ENCODE measurements at regions not wholly inside any gene's neighbourhood (a gene's known extent, or its start where the extent isn't known, plus 50 kb on each side); places are given as distances from the start of the nearest gene placed in this dataset.

DNA sequence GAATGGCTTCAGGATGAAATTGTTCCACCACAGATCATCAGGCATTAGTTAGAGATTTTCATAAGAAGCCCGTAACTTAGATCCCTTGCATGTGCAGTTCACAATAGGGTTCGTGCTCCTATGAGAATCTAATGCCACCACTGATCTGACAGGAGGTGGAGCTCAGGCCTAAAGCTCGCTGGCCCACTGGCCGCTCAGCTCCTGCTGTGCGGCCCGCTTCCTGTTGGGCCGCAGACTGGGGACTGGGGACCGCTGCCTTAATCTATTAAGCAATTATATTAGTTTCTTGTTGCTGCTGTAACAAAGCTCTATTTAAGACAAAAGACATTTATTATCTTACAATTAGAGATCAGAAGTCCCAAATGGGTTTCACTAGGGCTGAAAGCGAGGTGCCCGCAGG lies 205.6 kb downstream of the LARP7 start:
- WGBS (ENCODE audit: extremely low coverage, insufficient read length, low lambda C conversion rate): no CpG with 5 or more reads among the region's 10 CpGs
- Histone ChIP-seq H4K5ac (ENCODE audit: insufficient read length, low read depth, low read length) (no peak overlapping the region), H3K18ac (ENCODE audit: insufficient read length, low read depth, low read length) (no peak overlapping the region), H3T11ph (ENCODE audit: low read length) (no peak overlapping the region), H4K20me1 (ENCODE audit: control insufficient read depth, insufficient read depth, insufficient read length) (no peaks in the 10 kb centered on the region), H3K56ac (ENCODE audit: insufficient read length, low read depth, low read length) (no peak overlapping the region), H4K91ac (ENCODE audit: insufficient read length, low read depth, low read length) (no peak overlapping the region), H3K4me1 (ENCODE audit: insufficient read depth, low read length) (peaks cover 3% of the 10 kb centered on the region; the same call in 1 of the 2 replicates), H3K9me3 (ENCODE audit: control insufficient read depth, low read depth, low read length) (no peaks in the 10 kb centered on the region), H2AFZ (ENCODE audit: low read length) (no peak overlapping the region), H3K14ac (ENCODE audit: insufficient read depth, low read length) (no peak overlapping the region), H3K4ac (ENCODE audit: low read depth, low read length) (no peak overlapping the region), H3K79me1 (ENCODE audit: insufficient read depth, low read depth, low read length, poor library complexity, severe bottlenecking) (no peaks in the 10 kb centered on the region), H2AK5ac (ENCODE audit: insufficient read length, low read length) (no peak overlapping the region), H3K23ac (ENCODE audit: insufficient read length, low read depth, low read length) (no peak overlapping the region), H2BK12ac (ENCODE audit: insufficient read length, low read depth, low read length) (no peak overlapping the region), H3K4me2 (ENCODE audit: insufficient read depth, insufficient read length, low read length) (no peak overlapping the region), H3K9ac (ENCODE audit: extremely low read depth, insufficient read length, low read length) (no peak overlapping the region), H2BK5ac (ENCODE audit: insufficient read length, low read length) (no peak overlapping the region), H3K27ac (ENCODE audit: insufficient read length, low read depth, low read length) (no peak overlapping the region), H3K27me3 (ENCODE audit: insufficient read depth, low read length) (no peaks in the 10 kb centered on the region), H2BK120ac (ENCODE audit: low read depth, low read length, poor library complexity, severe bottlenecking) (no peak overlapping the region), H2BK20ac (ENCODE audit: low read depth, low read length, poor library complexity, severe bottlenecking) (no peak overlapping the region), H3K79me2 (ENCODE audit: insufficient read depth, low read length) (peaks cover 3% of the 10 kb centered on the region; the same call in 1 of the 2 replicates), H2BK15ac (ENCODE audit: low read depth, low read length) (no peak overlapping the region), H4K8ac (replicated peaks; ENCODE audit: insufficient read length, low read depth, low read length) (no peak overlapping the region), H3K23me2 (ENCODE audit: insufficient read length, low read depth, low read length, poor library complexity, severe bottlenecking) (no peaks in the 10 kb centered on the region)
- no peak for DNase-seq
- peaks cover 6 to 10% (median 7%) of the 10 kb centered on the region in 3 experiments; a peak in 5 of 7 replicates for H3K36me3 Mint-ChIP-seq (ENCODE audit: insufficient read depth in 1 of 3, low read depth in 3 of 3)
- no peaks in the 10 kb centered on the region for H3K27me3 Mint-ChIP-seq (ENCODE audit: low read depth)
- peaks cover 18 to 19% of the 10 kb centered on the region in 2 experiments for H3K4me1 Mint-ChIP-seq
- H3K27ac Mint-ChIP-seq: no peak overlapping the region; a peak in 1 of 7 replicates
- no peak overlapping the region for H3K4me3 Mint-ChIP-seq
- H3K9me3 Mint-ChIP-seq: peaks cover 0 to 6% of the 10 kb centered on the region in 2 experiments; a peak in 1 of 5 replicates
- TF ChIP-seq, protein P1, sequence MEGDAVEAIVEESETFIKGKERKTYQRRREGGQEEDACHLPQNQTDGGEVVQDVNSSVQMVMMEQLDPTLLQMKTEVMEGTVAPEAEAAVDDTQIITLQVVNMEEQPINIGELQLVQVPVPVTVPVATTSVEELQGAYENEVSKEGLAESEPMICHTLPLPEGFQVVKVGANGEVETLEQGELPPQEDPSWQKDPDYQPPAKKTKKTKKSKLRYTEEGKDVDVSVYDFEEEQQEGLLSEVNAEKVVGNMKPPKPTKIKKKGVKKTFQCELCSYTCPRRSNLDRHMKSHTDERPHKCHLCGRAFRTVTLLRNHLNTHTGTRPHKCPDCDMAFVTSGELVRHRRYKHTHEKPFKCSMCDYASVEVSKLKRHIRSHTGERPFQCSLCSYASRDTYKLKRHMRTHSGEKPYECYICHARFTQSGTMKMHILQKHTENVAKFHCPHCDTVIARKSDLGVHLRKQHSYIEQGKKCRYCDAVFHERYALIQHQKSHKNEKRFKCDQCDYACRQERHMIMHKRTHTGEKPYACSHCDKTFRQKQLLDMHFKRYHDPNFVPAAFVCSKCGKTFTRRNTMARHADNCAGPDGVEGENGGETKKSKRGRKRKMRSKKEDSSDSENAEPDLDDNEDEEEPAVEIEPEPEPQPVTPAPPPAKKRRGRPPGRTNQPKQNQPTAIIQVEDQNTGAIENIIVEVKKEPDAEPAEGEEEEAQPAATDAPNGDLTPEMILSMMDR (conservative IDR thresholded peaks at IDR 0.05): no peak

Data from H9 (cell line).